ENCODE measurements at regions not wholly inside any gene's neighbourhood (a gene's known extent, or its start where the extent isn't known, plus 50 kb on each side); places are given as distances from the start of the nearest gene placed in this dataset.
"Not testable (repeated sequence)": the region's sequence is repeated elsewhere in the genome, so short reads cannot be mapped to it uniquely, and the experiment has no call there.

DNA sequence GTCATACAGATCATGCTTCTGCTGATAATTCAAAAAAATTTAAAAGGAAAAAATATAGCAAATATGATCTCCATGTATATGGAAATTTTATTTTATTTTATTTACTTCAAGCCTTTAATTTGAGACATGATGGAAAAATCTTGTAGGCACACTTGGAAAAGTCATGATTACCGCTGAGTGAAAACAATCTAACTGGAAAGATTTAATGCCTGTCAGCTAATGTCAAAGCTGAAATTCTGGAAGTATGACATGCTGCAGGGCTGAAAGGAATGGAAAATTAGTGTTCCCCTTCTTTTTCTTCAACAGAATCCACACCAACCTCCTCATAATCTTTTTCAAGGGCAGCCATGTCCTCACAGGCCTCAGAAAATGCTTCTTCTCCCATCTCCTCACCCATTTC is 58.2 kb downstream of the RPRM start:
- no peak for DNase-seq

DNA sequence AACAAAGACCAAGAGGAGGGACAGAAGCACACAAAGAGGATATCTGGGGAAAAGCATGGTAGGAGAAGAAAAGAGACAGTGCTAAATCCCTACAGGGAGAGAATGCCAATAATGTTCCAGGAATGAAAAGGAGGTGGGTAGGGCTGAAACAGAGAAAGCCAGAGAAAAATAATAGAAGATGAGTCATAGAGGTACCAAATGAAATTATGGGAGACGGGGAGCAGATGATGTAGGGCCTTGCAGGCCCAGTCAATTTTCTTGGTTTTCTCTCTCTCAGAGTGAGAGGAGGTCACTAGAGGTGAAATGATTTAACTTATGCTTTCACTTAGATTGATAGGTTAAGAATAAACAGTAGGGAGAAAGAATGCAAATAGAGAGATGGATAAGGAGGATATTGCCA is 61.5 kb downstream of the RPRM start:
- DNase-seq = no peak

DNA sequence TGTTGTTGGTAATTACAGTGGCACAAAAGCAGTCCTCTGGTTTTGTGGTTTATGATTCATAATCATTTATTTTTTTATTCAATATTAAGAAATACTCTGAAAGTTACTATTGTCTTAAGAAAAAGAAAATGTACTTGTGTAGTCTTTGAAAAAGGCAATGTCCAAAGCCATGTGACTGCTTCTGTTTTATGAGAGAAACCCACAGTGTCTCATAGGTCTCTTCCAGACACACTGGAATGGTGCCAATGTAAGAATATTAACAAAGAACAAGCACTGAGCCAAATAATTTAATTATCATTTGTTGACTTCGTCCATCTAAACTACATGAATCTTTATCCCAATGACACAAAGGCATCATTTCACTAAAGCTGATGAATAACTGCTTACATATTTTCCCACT is 62.5 kb downstream of the RPRM start:
- no peak for DNase-seq

DNA sequence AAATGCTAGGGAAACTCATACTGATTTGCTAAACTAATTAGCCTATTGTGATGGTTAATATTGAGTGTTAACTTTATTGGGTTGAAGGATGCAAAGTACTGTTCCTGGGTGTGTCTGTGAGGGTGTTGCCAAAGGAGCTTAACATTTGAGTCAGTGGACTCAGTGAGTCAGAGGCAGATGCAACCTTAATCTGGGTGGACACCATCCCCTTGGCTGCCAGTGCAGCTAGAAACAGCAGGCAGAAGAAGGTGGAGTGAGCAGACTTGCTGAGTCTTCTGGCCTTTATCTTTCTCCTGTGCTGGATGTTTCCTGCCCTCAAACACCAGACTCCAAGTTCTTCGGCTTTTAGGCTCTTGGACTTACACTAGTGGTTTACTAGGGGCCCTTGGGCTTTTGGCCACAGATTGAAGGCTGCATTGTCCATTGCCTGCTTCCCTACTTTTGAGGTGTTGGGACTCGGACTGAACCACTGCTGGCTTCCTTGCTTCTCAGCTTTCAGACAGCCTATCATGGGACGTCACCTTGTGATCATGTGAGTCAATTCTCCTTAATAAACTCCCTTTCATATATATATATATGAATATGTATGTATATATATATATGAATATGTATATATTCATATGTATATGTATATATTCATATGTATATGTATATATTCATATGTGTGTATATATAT is 69.7 kb downstream of the RPRM start:
- DNase-seq = no peak

DNA sequence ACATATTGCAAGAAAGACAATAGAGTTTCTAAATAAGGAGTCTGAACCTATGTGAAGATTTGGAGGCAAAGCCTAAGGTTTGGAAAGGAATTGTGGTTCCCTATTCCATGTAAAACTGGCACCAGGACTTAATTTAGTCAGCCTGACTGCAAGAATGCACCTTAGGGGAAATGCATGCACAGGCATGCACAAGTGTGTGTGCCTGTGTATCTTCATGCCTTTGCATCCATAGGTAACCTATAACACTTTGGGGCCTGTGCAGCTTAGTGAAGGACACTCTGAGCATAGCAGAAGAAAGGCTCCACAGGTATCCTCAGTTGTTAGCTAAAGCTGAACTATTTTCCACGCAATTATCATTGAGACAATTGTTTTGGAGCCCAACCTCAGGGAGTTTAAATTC is 73.4 kb downstream of the RPRM start:
- no peak for DNase-seq

DNA sequence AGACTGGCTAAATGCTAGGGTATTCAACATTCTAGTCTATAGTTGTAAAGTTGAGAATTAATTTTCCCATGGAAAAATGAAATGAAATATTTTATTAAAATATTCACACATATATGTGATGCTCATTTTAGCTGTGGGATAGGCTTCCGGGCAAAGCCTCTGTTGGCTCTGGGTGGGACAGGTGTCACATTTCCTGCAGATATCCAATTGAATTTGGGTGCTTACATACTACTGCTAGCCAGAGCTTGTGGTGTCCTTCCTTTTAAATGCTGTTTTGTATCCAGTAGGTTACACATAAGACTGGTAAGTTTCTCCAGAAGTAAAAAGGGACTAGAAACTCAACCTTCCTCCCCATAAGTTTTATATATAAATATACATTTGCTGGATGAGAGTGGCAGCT is 73.8 kb downstream of the RPRM start:
- DNase-seq = no peak

DNA sequence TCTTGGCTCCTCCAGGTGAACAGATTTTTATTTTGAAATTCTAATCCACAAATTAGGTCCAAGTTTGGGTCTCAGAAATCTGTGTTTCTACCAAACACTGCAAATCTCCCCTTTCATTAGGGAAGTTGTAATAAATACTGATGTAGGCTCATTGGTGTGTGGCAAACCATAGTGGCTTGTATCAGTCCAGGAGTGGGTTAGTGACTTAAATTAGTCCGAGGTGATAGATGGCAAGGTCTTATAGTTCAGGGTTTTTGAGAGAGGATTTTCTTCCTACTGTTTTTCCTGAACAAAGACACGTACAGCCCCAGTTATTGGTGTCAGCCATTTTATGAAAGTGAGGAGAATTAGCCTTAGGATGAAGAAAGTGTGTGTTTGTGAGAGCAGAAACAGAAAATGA is 74.6 kb downstream of the RPRM start:
- DNase-seq = no peak

DNA sequence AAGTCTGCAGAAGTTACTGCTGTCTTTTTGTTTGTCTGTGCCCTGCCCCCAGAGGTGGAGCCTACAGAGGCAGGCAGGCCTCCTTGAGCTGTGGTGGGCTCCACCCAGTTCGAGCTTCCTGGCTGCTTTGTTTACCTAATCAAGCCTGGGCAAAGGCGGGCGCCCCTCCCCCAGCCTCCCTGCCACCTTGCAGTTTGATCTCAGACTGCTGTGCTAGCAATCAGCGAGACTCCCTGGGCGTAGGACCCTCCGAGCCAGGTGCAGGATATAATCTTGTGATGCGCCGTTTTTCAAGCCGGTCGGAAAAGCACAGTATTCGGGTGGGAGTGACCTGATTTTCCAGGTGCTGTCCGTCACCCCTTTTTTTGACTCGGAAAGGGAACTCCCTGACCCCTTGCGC is 75.2 kb downstream of the RPRM start:
- not testable (repeated sequence) for DNase-seq

DNA sequence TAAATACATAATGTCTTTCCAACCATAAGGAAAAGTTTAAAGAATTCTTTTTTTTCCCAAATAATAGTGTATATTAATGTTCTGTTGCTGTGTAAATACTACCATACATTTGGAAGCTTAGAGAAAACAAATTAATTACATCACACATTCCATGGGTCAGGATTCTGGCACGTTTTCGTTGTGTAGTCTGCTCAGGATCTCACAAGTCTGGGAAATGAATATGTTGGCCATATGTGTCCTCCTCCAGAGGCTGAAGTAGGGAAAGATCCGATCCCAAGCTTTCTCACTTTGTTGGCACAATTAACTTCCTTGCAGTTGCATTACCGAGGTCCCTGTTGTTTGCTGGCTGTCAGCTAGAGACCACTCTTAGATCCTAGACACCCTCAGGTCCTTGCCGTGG is 83.9 kb downstream of the RPRM start:
- no peak for DNase-seq

DNA sequence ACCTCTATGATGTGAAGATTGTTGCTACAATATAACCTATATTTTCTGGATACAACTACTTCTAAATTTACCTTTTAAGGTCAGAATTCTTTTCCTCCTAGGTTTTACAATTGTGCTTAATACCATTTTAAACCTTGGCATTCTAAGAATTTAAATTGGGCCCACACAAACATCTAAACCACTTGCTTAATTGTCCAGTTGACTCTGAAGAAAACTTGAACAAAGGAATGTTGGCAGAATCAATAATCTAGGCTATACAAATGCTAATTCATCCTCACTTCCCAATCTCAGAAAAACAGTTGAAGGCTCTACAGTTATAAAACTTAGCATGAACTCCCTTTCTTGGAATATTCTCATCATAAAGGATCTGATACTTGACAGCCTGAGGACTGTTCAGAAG is 84.3 kb downstream of the RPRM start:
- DNase-seq = no peak

DNA sequence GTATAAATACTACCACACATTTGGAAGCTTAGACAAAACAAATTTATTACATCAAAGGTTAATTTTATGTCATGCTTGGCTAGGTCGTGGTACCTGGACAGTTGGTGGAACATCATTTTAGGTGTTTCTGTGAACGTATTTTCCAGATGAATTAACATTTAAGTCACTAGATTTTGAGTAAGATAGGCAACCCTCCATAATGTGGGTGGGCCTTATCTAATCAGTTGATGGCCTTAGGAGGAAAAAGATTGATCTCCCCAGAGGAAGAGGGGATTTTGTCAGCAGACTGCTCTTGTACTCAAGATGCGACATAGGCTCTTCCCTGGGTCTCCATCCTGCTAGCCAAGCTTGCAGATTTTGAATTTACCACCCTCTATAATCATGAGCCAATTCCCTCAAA is 85.0 kb downstream of the RPRM start:
- DNase-seq = no peak

DNA sequence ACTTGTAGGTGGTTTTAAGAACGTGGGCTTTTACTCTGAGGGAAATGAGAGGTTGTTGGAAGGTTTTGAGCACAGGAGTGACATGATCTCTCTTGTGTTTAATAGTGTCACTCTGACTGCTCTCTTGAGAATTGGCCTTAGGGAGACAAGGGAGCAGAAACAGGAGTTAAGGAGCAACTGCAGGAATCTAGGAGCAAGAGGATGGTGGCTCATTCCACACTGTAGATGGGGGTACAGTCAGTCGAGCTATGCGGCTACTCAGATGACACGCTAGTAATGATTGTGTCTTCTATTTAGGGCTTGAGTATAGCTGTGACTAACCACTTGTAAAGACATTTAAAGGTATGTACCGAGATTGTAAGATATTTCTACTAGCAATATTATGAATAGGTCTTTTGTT is 87.4 kb downstream of the RPRM start:
- no peak for DNase-seq

DNA sequence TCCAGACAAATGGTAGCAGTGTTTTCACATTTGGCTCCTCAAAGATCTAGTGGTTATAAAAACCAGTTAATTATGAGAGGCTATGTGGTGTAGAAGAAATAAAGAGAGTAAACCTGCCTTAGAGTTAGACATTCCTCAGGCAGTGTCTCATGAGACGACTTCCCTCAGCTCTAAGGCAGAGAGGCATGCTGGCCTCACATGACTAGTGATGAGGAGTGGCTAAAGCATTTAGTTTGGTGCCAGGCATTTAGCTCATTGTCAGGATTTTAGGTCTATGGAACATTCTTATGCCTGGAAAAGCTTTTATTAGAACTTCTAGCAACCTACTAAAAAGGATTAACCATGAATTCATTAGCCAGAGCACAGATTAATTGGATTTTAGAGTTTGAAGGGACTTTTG is 90.3 kb downstream of the RPRM start:
- no peak for DNase-seq

DNA sequence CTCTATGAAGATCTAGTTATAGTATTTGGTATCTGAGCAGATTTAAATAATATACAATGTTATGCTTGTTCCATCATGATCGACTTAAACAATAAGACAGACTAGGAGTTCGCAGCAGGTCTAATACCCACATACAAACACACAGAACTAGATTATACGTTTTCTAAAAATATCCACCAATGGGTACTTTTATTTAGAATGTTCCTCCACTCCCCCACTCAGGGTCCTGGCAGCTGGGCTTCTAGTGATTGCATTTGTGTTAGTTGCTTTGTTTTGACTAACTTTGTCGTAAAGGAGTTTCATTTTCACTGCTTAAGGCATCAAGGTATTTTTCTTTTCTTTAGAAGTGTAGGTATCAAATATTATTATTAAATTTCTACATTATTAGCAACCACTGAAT is 91.4 kb downstream of the RPRM start:
- DNase-seq = no peak

DNA sequence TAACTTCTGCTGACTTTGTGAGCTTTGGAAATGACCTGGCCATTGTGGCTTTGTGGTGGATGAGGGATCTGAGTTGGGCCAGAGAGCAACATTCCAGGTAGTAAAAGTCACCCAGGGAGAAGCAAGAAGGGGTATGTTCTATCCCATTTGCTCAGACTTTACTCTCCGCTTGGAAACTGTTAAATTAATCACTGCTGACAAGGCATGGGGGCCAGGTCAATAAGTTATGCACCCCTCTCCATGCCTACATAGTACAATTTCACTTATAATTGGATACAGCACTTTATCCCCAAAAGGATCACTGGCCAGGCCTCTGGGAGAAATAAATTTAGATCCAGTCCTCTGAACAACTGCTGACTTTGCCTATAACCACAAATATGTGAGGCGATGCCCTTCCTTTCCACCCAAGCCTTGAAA is 92.1 kb downstream of the RPRM start:
- no peak for DNase-seq

DNA sequence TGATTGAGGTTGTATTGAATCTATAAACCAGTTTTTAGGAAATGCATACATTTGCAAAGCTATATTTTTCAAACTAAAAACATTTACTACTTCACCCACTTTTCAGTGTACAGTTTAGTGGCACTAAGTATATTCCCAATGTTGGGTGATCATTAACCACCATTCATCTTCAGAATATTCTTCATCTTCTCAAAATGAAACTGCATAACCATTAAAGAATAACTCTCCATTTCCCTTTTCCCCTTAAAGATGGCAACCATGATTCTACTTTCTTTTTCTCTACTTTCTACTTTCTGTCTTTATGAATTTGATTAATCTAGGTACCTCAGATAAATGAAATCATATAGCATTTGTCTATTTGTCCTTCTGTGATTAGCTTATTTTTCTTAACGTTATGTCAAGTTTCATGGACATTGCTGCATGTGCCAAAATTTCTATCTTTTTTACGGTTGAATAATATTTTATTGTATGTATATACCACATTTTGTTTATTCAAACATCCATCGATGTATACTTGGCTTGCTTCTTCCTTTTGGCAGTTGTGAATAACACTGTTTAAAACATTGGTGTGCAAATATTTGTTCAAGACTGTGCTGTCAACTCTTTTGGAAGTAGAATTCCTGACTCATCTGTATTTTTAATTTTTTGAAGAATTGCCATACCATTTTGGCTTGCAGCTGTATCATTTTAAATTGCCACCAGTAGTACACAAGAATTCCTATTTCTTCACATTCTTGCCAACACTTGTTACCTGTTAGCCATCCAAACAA is 104.9 kb downstream of the RPRM start:
- no peak for DNase-seq

DNA sequence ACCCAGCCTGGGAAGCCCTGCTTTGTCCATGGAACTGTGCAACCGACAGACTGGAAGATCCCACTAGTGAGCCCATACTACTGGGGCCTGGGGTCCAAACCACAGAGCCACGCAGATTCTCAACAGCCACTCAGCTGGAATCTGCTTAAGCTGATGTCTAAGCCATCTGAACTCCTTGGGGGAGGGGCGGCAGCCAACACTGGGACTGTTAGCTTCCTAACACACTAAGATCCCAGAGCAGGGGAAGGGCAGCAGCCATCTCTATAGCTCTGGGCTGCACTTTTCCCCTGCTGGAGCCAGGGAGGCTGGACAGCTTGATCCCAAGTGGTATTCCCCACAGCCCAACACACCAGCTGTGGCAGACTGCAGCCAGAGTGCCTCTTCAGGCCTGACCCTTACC is 118.3 kb downstream of the RPRM start:
- DNase-seq = no peak

DNA sequence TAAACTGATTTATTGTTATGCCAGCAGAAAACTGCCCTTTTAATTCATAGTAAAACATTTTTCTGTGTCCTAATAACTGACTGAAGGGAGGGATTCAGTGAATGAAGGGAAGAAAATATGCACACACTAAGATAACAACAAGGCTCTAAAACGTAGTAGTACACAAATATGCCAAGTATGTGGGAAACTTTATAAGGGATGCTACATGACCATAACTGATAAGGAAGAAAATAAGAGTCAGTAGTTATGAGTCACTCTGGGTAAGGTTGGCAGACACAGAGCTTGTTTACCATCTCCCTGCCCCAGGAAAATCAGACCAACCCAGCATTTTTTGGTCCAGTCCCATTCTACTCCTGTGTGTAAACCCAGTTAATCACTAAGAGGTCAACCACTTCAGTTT is 124.2 kb downstream of the RPRM start:
- no peak for DNase-seq

DNA sequence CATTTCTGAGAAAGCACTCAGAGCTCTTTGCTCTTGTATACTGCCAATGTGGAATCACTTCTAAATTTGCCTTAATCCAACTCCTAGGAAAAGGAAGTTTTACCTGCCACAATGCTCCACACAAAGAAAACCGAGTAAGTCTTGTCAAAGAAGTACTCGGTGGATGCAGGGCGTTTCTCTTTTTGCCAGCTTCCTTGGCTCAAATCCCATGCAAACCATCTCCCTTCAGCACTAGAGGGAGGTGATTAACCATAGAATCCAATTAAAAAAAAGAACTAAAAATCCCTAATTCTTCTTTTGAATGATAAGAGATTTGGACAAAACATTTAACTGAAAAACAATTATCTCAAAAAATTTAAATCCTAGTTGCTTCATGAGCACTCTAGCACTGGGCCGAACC is 129.0 kb downstream of the RPRM start:
- DNase-seq = no peak

DNA sequence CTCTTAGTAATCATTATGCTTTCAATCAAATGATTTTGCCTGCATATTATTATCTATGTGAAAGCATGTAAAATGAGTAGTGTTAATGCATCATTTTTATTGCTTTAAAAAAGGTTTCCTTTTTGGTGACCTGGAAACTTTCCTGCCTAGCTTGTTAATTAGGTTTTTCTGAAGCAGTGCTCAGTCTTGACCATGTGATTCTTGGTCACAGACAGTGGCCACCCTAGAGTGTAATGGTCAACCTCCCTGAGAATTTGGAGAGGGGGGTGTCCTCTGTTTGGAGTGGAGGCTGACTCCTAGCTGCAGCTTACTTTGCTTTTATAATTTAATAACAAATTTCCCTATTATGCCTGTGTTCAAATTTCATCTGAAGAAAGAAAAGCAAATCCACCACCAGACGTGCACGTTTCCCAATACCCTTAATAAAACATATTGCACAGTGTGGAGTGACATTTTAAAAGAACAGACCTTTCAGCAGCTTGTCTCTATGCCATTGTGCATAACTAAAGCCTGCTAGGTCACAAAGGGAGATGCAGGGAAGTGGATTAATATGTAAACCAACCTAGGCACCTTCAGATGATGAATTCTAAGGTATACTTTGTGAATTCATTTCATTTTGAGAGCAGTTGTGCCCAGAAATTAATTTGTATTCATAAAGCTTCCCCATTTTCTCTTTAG is 130.6 kb downstream of the RPRM start:
- no peak for DNase-seq

DNA sequence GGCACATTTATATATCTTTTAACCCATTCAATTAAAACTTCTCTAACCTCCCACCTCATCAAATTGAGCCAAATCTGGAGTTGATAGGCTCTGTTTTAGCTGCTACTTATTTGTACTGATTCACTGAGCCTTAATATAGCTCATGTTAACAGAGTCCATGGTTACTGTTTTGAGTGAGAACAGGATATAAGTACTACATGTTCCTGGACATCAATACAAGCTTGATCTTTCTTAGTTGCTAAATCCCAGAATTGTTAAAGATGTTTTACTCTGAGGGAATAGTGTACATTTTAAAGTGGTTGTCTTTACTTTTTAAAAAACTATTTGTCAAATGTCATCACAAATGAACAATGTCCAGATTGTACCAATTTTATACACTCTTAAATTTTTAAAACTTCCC is 157.7 kb downstream of the RPRM start:
- DNase-seq = no peak

DNA sequence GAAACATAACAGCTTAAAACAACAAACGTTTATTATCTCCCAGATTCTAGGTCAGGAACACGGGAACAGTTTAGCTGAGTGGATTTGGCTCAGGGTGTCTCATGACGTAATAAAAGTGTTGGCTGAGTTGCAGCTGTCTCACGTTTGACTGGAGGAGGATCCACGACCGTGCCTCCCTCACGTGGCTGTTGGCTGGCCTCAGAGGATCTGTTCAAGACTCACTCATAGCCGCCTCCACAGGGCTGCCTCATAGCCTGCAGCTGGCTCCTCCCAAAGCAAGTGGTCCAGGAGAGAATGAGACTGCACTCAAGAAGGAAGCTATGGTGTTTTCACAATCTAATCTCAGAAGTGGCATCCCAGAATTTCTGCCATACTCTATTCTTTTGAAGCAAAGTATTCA is 167.1 kb downstream of the RPRM start:
- DNase-seq = no peak

DNA sequence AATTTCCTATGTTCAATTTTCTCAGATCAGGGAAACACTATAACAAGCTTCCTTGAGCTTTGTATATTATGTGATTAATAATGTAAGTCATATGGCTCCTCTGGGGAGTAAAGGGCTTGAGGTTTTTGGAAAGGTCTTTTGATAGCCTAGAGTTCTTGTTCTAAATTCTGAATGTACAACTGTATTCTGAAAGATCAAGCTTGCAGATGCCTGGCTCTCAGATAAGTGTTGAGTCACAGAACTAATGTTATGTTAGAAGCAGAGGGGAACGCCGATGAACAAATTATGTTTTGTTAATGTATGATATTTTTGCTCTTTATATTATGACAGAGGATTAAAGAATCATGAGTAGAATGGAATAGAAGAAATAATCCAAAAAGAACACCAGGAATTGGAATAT is 170.1 kb downstream of the RPRM start:
- DNase-seq = no peak

DNA sequence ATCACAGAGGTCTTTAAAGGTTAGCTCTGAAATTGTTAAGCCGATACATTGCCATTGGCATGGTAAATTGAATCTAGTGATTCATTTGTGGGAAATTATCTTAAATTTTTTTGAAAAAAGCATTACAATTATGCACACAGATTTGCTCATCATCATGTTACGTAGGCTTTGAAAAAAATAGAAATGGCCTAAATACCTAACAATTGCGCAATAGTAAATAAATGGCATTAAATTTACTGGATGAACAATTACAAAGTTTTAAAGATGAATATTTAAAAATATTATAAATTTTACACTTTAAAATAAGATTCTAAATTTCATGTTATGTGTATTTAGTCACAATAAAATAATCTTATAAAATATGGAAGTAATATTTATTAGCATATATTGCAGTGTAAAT is 171.3 kb downstream of the RPRM start:
- no peak for DNase-seq

All from stimulated activated naive CD4-positive, alpha-beta T cell (primary cell).